DMS114 treated with DMSO at 0.1 percent for 48 hours (cell line): ENCODE measurements at regions not wholly inside any gene's neighbourhood (a gene's known extent, or its start where the extent isn't known, plus 50 kb on each side); places are given as distances from the start of the nearest gene placed in this dataset.
"Not testable (repeated sequence)": the region's sequence is repeated elsewhere in the genome, so short reads cannot be mapped to it uniquely, and the experiment has no call there.

Experiments used
- DNase-seq: peaks from one replicate; lab custom pipeline; 2025; ENCODE audit not compliant: unreplicated experiment; lab: John Stamatoyannopoulos, UW

- no peak for DNase-seq
These were observed 361.0 kb downstream of the BARHL2 start for GRCh38 chr1:90356101-90356500.

GRCh38 chr1:90354704-90355103 is 359.8 kb downstream of the ZNF326 start:
- no peak for DNase-seq

- no peak for DNase-seq
These were observed 356.1 kb downstream of the ZNF326 start for GRCh38 chr1:90351019-90351418.

GRCh38 chr1:90349510-90349909 is 354.6 kb downstream of the ZNF326 start:
- no peak for DNase-seq

GRCh38 chr1:90348934-90349333 is 354.0 kb downstream of the ZNF326 start:
- DNase-seq = no peak

GRCh38 chr1:90348459-90348858 is 353.5 kb downstream of the ZNF326 start:
- not testable (repeated sequence) for DNase-seq

GRCh38 chr1:90347366-90347765 is 352.5 kb downstream of the ZNF326 start:
- no peak for DNase-seq

GRCh38 chr1:90346757-90347156 is 351.8 kb downstream of the ZNF326 start:
- DNase-seq = no peak

- no peak for DNase-seq
These were observed 351.4 kb downstream of the ZNF326 start for GRCh38 chr1:90346349-90346748.

GRCh38 chr1:90344963-90345730 is 350.2 kb downstream of the ZNF326 start:
- no peak for DNase-seq

GRCh38 chr1:90341516-90341915 is 346.6 kb downstream of the ZNF326 start:
- no peak for DNase-seq

- DNase-seq = no peak
These were observed 345.7 kb downstream of the ZNF326 start for GRCh38 chr1:90340606-90341005.

- no peak for DNase-seq
These were observed 344.9 kb downstream of the ZNF326 start for GRCh38 chr1:90339811-90340210.

GRCh38 chr1:90336552-90337324 is 341.8 kb downstream of the ZNF326 start:
- DNase-seq = no peak

GRCh38 chr1:90335558-90335957 is 340.6 kb downstream of the ZNF326 start:
- no peak for DNase-seq

GRCh38 chr1:90334137-90334536 is 339.2 kb downstream of the ZNF326 start:
- no peak for DNase-seq

GRCh38 chr1:90325168-90325567 is 330.3 kb downstream of the ZNF326 start:
- DNase-seq = no peak

- no peak for DNase-seq
These were observed 327.3 kb downstream of the ZNF326 start for GRCh38 chr1:90322186-90322585.

- no peak for DNase-seq
These were observed 325.0 kb downstream of the ZNF326 start for GRCh38 chr1:90319918-90320317.

GRCh38 chr1:90318431-90318830 is 323.5 kb downstream of the ZNF326 start:
- no peak for DNase-seq

- DNase-seq = no peak
These were observed 322.7 kb downstream of the ZNF326 start for GRCh38 chr1:90317628-90318027.

GRCh38 chr1:90314533-90314932 is 319.6 kb downstream of the ZNF326 start:
- DNase-seq = no peak
